GM12878 (cell line): ENCODE measurements at regions not wholly inside any gene's neighbourhood (a gene's known extent, or its start where the extent isn't known, plus 50 kb on each side); places are given as distances from the start of the nearest gene placed in this dataset.

Source experiments
- ATAC-seq: fragments of 200-7000 bp; cut with Tn5 transposase; 3 replicates; pipeline ENCODE4 v1.9.1; 2020; ENCODE audit warnings: mild to moderate bottlenecking, moderate library complexity
- BruUV-seq: library from RNA; stranded (reverse); fragments of 400-500 nt; replicated peaks from 2 replicates; lab custom pipeline; 2021; lab: Mats Ljungman, UMichigan
- CTCF ChIA-PET: fragments of 300-600 bp; sonication (Branson Sonifier 250); formaldehyde crosslinking; extraction: SDS; loops from one replicate; lab custom pipeline; 2021; ENCODE audit warnings: inconsistent platforms; lab: Yijun Ruan, JAX
- POLR2A ChIA-PET: fragments of 350-600 bp; formaldehyde crosslinking; extraction: SDS; loops from one replicate; lab custom pipeline; 2021; ENCODE audit warnings: inconsistent platforms; lab: Charles Lee
- RAD21 ChIA-PET: fragments of 300-600 bp; sonication (Branson Sonifier 250); formaldehyde crosslinking; loops from one replicate; lab custom pipeline; 2023; ENCODE audit warnings: antibody characterized with exemption; ENCODE audit not compliant: unreplicated experiment; lab: Charles Lee
- SMC1A ChIA-PET: fragments of 300-600 bp; sonication (Branson Sonifier 250); formaldehyde crosslinking; loops from one replicate; lab custom pipeline; 2023; ENCODE audit not compliant: unreplicated experiment, uncharacterized antibody; lab: Charles Lee
- DNase-seq: peaks from one replicate; pipeline ENCODE4 v3.0.0-alpha.2; 2011; ENCODE audit warnings: low read depth, low spot score
- FAIRE-seq: peaks from 3 replicates; lab custom pipeline; 2011; peaks lifted over from hg19 to GRCh38; lab: Jason Lieb, UNC
- H2AFZ ChIP-seq: 2 replicates; pipeline ENCODE4 v1.6.0; 2011; ENCODE audit warnings: low read depth, low read length, control low read depth; ENCODE audit not compliant: control insufficient read depth
- H3K27ac ChIP-seq: 2 replicates; pipeline ENCODE4 v1.5.1; 2011; ENCODE audit warnings: control low read depth; ENCODE audit not compliant: control insufficient read depth, insufficient read depth
- H3K27me3 ChIP-seq, 2 experiments: replicated peaks in 1 of 2; 2 replicates each; pipeline versions ENCODE4 v1.6.0 to v1.6.1; 2011; ENCODE audit warnings: low read length in 1 of 2; ENCODE audit not compliant: control insufficient read depth in 2 of 2, insufficient read depth in 2 of 2
- H3K36me3 ChIP-seq, 2 experiments: 2 replicates each; pipeline ENCODE4 v1.5.1; 2011; ENCODE audit warnings: low read length in 1 of 2; ENCODE audit not compliant: control insufficient read depth in 2 of 2, insufficient read depth in 2 of 2
- H3K4me1 ChIP-seq: 2 replicates; pipeline ENCODE4 v1.6.1; 2011; ENCODE audit warnings: mild to moderate bottlenecking, low read length, moderate library complexity, mixed read lengths; ENCODE audit not compliant: control insufficient read depth, insufficient read depth
- H3K4me2 ChIP-seq: 2 replicates; pipeline ENCODE4 v1.6.0; 2011; ENCODE audit warnings: control low read depth; ENCODE audit not compliant: control insufficient read depth, insufficient read depth
- H3K4me3 ChIP-seq: fragments of 200-600 bp; sonication (generic); 2 replicates; pipeline ENCODE4 v1.5.1; 2016
- H3K79me2 ChIP-seq: 2 replicates; pipeline ENCODE4 v1.6.0; 2011; ENCODE audit warnings: low read length; ENCODE audit not compliant: control insufficient read depth, insufficient read depth
- H3K9ac ChIP-seq: 2 replicates; pipeline ENCODE4 v1.8.0; 2011; ENCODE audit warnings: low read length, control low read depth, mixed read lengths; ENCODE audit not compliant: control insufficient read depth, insufficient read depth
- H3K9me3 ChIP-seq: replicated peaks from 3 replicates; pipeline ENCODE4 v1.5.1; 2011; ENCODE audit warnings: mild to moderate bottlenecking, low read length; ENCODE audit not compliant: control insufficient read depth, insufficient read depth
- H4K20me1 ChIP-seq: 2 replicates; pipeline ENCODE4 v1.6.0; 2011; ENCODE audit not compliant: control insufficient read depth, insufficient read depth
- BCLAF1 ChIP-seq: fragments of 450-650 bp; IDR thresholded peaks from 2 replicates; pipeline ENCODE4 v1.6.1; 2017; ENCODE audit warnings: antibody characterized with exemption, mild to moderate bottlenecking, moderate library complexity
- CBFB ChIP-seq: IDR thresholded peaks from 2 replicates; pipeline ENCODE4 v1.6.1; 2016; ENCODE audit warnings: antibody characterized with exemption, low read depth
- CEBPZ ChIP-seq: fragments of 150-350 bp; IDR thresholded peaks from 2 replicates; pipeline ENCODE4 v1.6.1; 2016; ENCODE audit warnings: low read depth, low read length
- HSF1 ChIP-seq: fragments of 150-350 bp; IDR thresholded peaks from 2 replicates; pipeline ENCODE4 v1.6.1; 2014; ENCODE audit warnings: mild to moderate bottlenecking, low read depth, low read length
- MTA3 ChIP-seq: IDR thresholded peaks from 2 replicates; pipeline ENCODE4 v1.6.1; 2012; ENCODE audit warnings: low read length, inconsistent platforms, borderline replicate concordance
- NR2C1 ChIP-seq: fragments of 450-650 bp; IDR thresholded peaks from 2 replicates; pipeline ENCODE4 v1.6.1; 2017; ENCODE audit warnings: antibody characterized with exemption, mild to moderate bottlenecking, moderate library complexity
- PKNOX1 ChIP-seq: fragments of 450-650 bp; IDR thresholded peaks from 2 replicates; pipeline ENCODE4 v1.6.1; 2016; ENCODE audit warnings: mild to moderate bottlenecking
- PML ChIP-seq: IDR thresholded peaks from 2 replicates; pipeline ENCODE4 v1.6.1; 2012; ENCODE audit warnings: low read length, inconsistent platforms
- ZBED1 ChIP-seq: IDR thresholded peaks from 2 replicates; pipeline ENCODE4 v1.6.1; 2016; ENCODE audit warnings: borderline replicate concordance
- ZNF217 ChIP-seq: fragments of 450-650 bp; IDR thresholded peaks from 2 replicates; pipeline ENCODE4 v1.6.1; 2017; ENCODE audit warnings: antibody characterized with exemption, mild to moderate bottlenecking
- WGBS: methylation state at CpG from one replicate; pipeline ENCODE4 v1.1.6; 2016; ENCODE audit warnings: low lambda C conversion rate; ENCODE audit not compliant: insufficient replicate concordance, insufficient coverage; ENCODE audit errors: missing lambda C conversion rate; 5-methylcytosine and 5-hydroxymethylcytosine counted together
- in situ Hi-C: fragments of 300-500 bp; cut with MboI; formaldehyde crosslinking; loops from 9 replicates; pipeline ENCODE4 v1.14.3; 2018; ENCODE audit warnings: mixed read lengths
- intact Hi-C: fragments of 100-400 bp; cut with micrococcal nuclease; formaldehyde crosslinking; loops from one replicate; pipeline ENCODE4 v1.14.2; 2022; ENCODE audit not compliant: unreplicated experiment

- TF ChIP-seq ZNF217: no peak
- ChIA-PET SMC1A (interaction anchor here (0.7 to 1.3 kb wide), 3 partner anchors 10 to 15 kb away, joined by 3 to 4 read pairs (median 3); no protein-coding TSS in a partner anchor), POLR2A (no interaction called here), CTCF (no interaction called here), RAD21 (no interaction called here)
- H3K27me3 ChIP-seq: no peaks in the 10 kb centered on the region
- intact Hi-C loops (no loop called here), in situ Hi-C loops (no loop called here)
- ATAC-seq: no peak
- DNase-seq: no peak
- no peak overlapping the region for H2AFZ ChIP-seq
- no peaks in the 10 kb centered on the region for H3K79me2 ChIP-seq
- H3K4me2 ChIP-seq: no peak overlapping the region
- H3K9ac ChIP-seq: no peak overlapping the region
- H3K36me3 ChIP-seq: no peaks in the 10 kb centered on the region
- no peaks in the 10 kb centered on the region for H4K20me1 ChIP-seq
- WGBS: 13% methylated on average over 1 of the region's 1 CpG
- H3K4me3 ChIP-seq: no peak overlapping the region
- H3K27ac ChIP-seq: no peak overlapping the region
- H3K9me3 ChIP-seq: no peaks in the 10 kb centered on the region
- no peaks in the 10 kb centered on the region for H3K4me1 ChIP-seq
- no TSS peak for BruUV-seq
- FAIRE-seq: no peak
These were observed 1246.0 kb upstream of the ZEB2 start for GRCh38 chr2:145765874-145766273.

GRCh38 chr2:145764631-145765030 is 1244.7 kb upstream of the ZEB2 start:
- RAD21 ChIA-PET: no interaction called here
- intact Hi-C loops: no loop called here
- TF ChIP-seq NR2C1 (no peak), BCLAF1 (no peak), CBFB (no peak), PML (no peak), MTA3 (no peak), CEBPZ (no peak), ZBED1 (no peak), PKNOX1 (no peak), HSF1 (no peak)

More at GRCh38 chr2:145764631-145765030, 1244.7 kb upstream of the ZEB2 start:
- FAIRE-seq (no peak), ATAC-seq (no peak), DNase-seq (no peak)
- ChIA-PET POLR2A (no interaction called here), SMC1A (no interaction called here), CTCF (no interaction called here)
- Histone ChIP-seq H3K36me3 (no peaks in the 10 kb centered on the region), H3K4me3 (no peak overlapping the region), H3K27ac (no peak overlapping the region), H3K27me3 (no peaks in the 10 kb centered on the region), H3K4me2 (no peak overlapping the region), H4K20me1 (no peaks in the 10 kb centered on the region), H3K9ac (no peak overlapping the region), H3K4me1 (no peaks in the 10 kb centered on the region), H3K79me2 (no peaks in the 10 kb centered on the region), H2AFZ (no peak overlapping the region), H3K9me3 (no peaks in the 10 kb centered on the region)
- 39% methylated on average over 6 of the region's 6 CpGs for whole genome bisulfite sequencing
- BruUV-seq: no TSS peak
- in situ Hi-C loops: no loop called here
